NB4 (cell line): ENCODE measurements at regions not wholly inside any gene's neighbourhood (a gene's known extent, or its start where the extent isn't known, plus 50 kb on each side); places are given as distances from the start of the nearest gene placed in this dataset.

Source experiments
- MYC ChIP-seq: IDR thresholded peaks from 2 replicates; pipeline ENCODE4 v1.6.1; 2011; ENCODE audit warnings: low read depth, low read length
- POLR2A ChIP-seq: IDR thresholded peaks from 2 replicates; pipeline ENCODE4 v1.6.1; 2011; ENCODE audit warnings: mild to moderate bottlenecking; ENCODE audit not compliant: insufficient read length; ENCODE audit errors: extremely low read depth
- TF ChIP-seq, protein P1 (sequence below): IDR thresholded peaks from one replicate; pipeline ENCODE4 v1.5.1; 2012; ENCODE audit warnings: low read depth, low read length
- TF ChIP-seq, protein P2 (sequence below): IDR thresholded peaks from 2 replicates; pipeline ENCODE4 v1.6.1; 2011; ENCODE audit warnings: low read depth, low read length

- TF ChIP-seq, protein P1, sequence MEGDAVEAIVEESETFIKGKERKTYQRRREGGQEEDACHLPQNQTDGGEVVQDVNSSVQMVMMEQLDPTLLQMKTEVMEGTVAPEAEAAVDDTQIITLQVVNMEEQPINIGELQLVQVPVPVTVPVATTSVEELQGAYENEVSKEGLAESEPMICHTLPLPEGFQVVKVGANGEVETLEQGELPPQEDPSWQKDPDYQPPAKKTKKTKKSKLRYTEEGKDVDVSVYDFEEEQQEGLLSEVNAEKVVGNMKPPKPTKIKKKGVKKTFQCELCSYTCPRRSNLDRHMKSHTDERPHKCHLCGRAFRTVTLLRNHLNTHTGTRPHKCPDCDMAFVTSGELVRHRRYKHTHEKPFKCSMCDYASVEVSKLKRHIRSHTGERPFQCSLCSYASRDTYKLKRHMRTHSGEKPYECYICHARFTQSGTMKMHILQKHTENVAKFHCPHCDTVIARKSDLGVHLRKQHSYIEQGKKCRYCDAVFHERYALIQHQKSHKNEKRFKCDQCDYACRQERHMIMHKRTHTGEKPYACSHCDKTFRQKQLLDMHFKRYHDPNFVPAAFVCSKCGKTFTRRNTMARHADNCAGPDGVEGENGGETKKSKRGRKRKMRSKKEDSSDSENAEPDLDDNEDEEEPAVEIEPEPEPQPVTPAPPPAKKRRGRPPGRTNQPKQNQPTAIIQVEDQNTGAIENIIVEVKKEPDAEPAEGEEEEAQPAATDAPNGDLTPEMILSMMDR = no peak
- TF ChIP-seq POLR2A (no peak), MYC (no peak)
- TF ChIP-seq, protein P2, sequence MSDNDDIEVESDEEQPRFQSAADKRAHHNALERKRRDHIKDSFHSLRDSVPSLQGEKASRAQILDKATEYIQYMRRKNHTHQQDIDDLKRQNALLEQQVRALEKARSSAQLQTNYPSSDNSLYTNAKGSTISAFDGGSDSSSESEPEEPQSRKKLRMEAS = no peak
These were observed 152.7 kb upstream of the SPHKAP start for GRCh38 chr2:228334180-228334579.
